Astrocyte (in vitro differentiated cells and primary cell): ENCODE measurements at regions not wholly inside any gene's neighbourhood (a gene's known extent, or its start where the extent isn't known, plus 50 kb on each side); places are given as distances from the start of the nearest gene placed in this dataset.

Experiments
- CTCF ChIP-seq: IDR thresholded peaks from 2 replicates; pipeline ENCODE4 v1.5.1; 2011; ENCODE audit warnings: low read depth, mild to moderate bottlenecking, inconsistent platforms, low read length, moderate library complexity; ENCODE audit not compliant: insufficient read depth
- EZH2 ChIP-seq: IDR thresholded peaks from 2 replicates; pipeline ENCODE4 v1.6.1; 2012; ENCODE audit warnings: mild to moderate bottlenecking, low read length, inconsistent platforms; ENCODE audit not compliant: insufficient read depth

GRCh38 chr3:64301476-64301875 is 76.2 kb upstream of the PRICKLE2 start:
- no peak for TF ChIP-seq CTCF
- TF ChIP-seq EZH2, result no peak
